GM10248 (cell line): ENCODE measurements at regions not wholly inside any gene's neighbourhood (a gene's known extent, or its start where the extent isn't known, plus 50 kb on each side); places are given as distances from the start of the nearest gene placed in this dataset.

Source experiments
- CTCF ChIA-PET: fragments of 300-600 bp; sonication (Branson Sonifier 250); formaldehyde crosslinking; extraction: SDS; loops from one replicate; lab custom pipeline; 2021; ENCODE audit warnings: antibody characterized with exemption; lab: Yijun Ruan, JAX
- POLR2A ChIA-PET: fragments of 350-650 bp; sonication (Branson Sonifier 250); formaldehyde crosslinking; extraction: SDS; loops from one replicate; lab custom pipeline; 2020; ENCODE audit warnings: antibody characterized with exemption; lab: Yijun Ruan, JAX
- DNase-seq: peaks from one replicate; pipeline ENCODE4 v3.0.0; 2012; ENCODE audit errors: extremely low spot score
- CTCF ChIP-seq: IDR thresholded peaks from 2 replicates; pipeline ENCODE4 v1.5.1; 2012; ENCODE audit warnings: mild to moderate bottlenecking, low read depth; ENCODE audit errors: extremely low read depth, missing control alignments, control extremely low read depth

GRCh38 chr11:10991393-10991792 lies 133.5 kb upstream of the ZBED5 start:
- ChIA-PET CTCF (interaction anchor here (1.2 kb wide), 1 partner anchor 36 kb away, joined by 4 read pairs; no protein-coding TSS in a partner anchor), POLR2A (no interaction called here)
- no peak for DNase-seq
- TF ChIP-seq CTCF = no peak

- POLR2A ChIA-PET = no interaction called here
- CTCF ChIA-PET = interaction anchor here (1.2 kb wide), 2 partner anchors 37 to 57 kb away, joined by 3 to 4 read pairs; no protein-coding TSS in a partner anchor
- TF ChIP-seq CTCF = no peak
- no peak for DNase-seq
Measured at GRCh38 chr11:10990637-10991193, 132.9 kb upstream of the ZBED5 start.

GRCh38 chr11:10990160-10990559 lies 132.3 kb upstream of the ZBED5 start:
- ChIA-PET CTCF (interaction anchor here (1.2 kb wide), 2 partner anchors 38 to 56 kb away, joined by 3 to 4 read pairs; no protein-coding TSS in a partner anchor), POLR2A (no interaction called here)
- DNase-seq = no peak
- TF ChIP-seq CTCF = no peak

- no peak for TF ChIP-seq CTCF
- ChIA-PET CTCF (interaction anchor here (0.9 to 2.0 kb wide), 3 partner anchors 10 to 35 kb away, joined by 3 to 6 read pairs (median 3); no protein-coding TSS in a partner anchor), POLR2A (no interaction called here)
- no peak for DNase-seq
Measured at GRCh38 chr11:10986006-10986405, 128.2 kb upstream of the ZBED5 start.

GRCh38 chr11:10984742-10985141 lies 126.9 kb upstream of the ZBED5 start:
- CTCF ChIA-PET = interaction anchor here (1.4 to 2.0 kb wide), 3 partner anchors 39 to 115 kb away, joined by 3 to 4 read pairs (median 3); no protein-coding TSS in a partner anchor
- POLR2A ChIA-PET = no interaction called here
- DNase-seq = no peak
- TF ChIP-seq CTCF = no peak

GRCh38 chr11:10984250-10984649 lies 126.4 kb upstream of the ZBED5 start:
- CTCF ChIA-PET = interaction anchor here (1.4 to 2.0 kb wide), 5 partner anchors 17 to 115 kb away, joined by 3 to 4 read pairs (median 3); no protein-coding TSS in a partner anchor
- POLR2A ChIA-PET = no interaction called here
- no peak for TF ChIP-seq CTCF
- DNase-seq = no peak
